ENCODE measurements at regions not wholly inside any gene's neighbourhood (a gene's known extent, or its start where the extent isn't known, plus 50 kb on each side); places are given as distances from the start of the nearest gene placed in this dataset.

GRCh38 chr20:4484379-4484997 is 201.8 kb upstream of the PRNP start:
- no peaks in the 10 kb centered on the region for H4K20me1 ChIP-seq (ENCODE audit: control insufficient read depth, insufficient read depth)
- no peak overlapping the region for H2AFZ ChIP-seq (ENCODE audit: control insufficient read depth, low read depth, low read length)
- FAIRE-seq (no peak), ATAC-seq (no peak), DNase-seq (ENCODE audit: low read depth, low spot score) (no peak)
- peaks cover 0 to 2% of the 10 kb centered on the region in 2 experiments; a peak in 1 of 4 replicates for H3K27me3 ChIP-seq (replicated peaks in 1 of 2; ENCODE audit: control insufficient read depth in 2 of 2, insufficient read depth in 2 of 2, low read length in 1 of 2)
- CTCF ChIA-PET: no interaction called here
- SMC1A ChIA-PET (ENCODE audit: uncharacterized antibody, unreplicated experiment): interaction anchor here (0.5 to 1.1 kb wide), 2 partner anchors 10 to 94 kb away, joined by 3 to 4 read pairs; no protein-coding TSS in a partner anchor
- no peaks in the 10 kb centered on the region for H3K79me2 ChIP-seq (ENCODE audit: control insufficient read depth, insufficient read depth, low read length)
- no peak overlapping the region for H3K27ac ChIP-seq (ENCODE audit: control insufficient read depth, insufficient read depth)
- H3K9me3 ChIP-seq (replicated peaks; ENCODE audit: control insufficient read depth, insufficient read depth, low read length): no peaks in the 10 kb centered on the region
- RAD21 ChIA-PET (ENCODE audit: unreplicated experiment): no interaction called here
- BruUV-seq (replicated peaks): no TSS peak
- H3K9ac ChIP-seq (ENCODE audit: control insufficient read depth, insufficient read depth, low read length): no peak overlapping the region
- 7% methylated on average over 5 of the region's 5 CpGs for WGBS (ENCODE audit: insufficient coverage, insufficient replicate concordance, low lambda C conversion rate, missing lambda C conversion rate)
- H3K4me2 ChIP-seq (ENCODE audit: control insufficient read depth, insufficient read depth): no peak overlapping the region
- H3K36me3 ChIP-seq (ENCODE audit: control insufficient read depth in 2 of 2, insufficient read depth in 2 of 2, low read length in 1 of 2): no peaks in the 10 kb centered on the region
- no peaks in the 10 kb centered on the region for H3K4me1 ChIP-seq (ENCODE audit: control insufficient read depth, insufficient read depth, low read length)
- intact Hi-C loops (cut with micrococcal nuclease; ENCODE audit: unreplicated experiment): no loop called here
- POLR2A ChIA-PET: no interaction called here
- in situ Hi-C loops (cut with MboI): no loop called here
- H3K4me3 ChIP-seq: no peak overlapping the region
- TF ChIP-seq DPF2 (IDR thresholded peaks at IDR 0.05) (no peak), ZZZ3 (IDR thresholded peaks at IDR 0.05; ENCODE audit: control insufficient read depth, insufficient read length, low read depth) (no peak), ZBTB40 (IDR thresholded peaks at IDR 0.05; ENCODE audit: borderline replicate concordance) (no peak), STAT1 (conservative IDR thresholded peaks at IDR 0.05) (no peak), E2F4 (IDR thresholded peaks at IDR 0.05; ENCODE audit: low read depth, low read length) (no peak), BCL11A (IDR thresholded peaks at IDR 0.05; ENCODE audit: low read depth, low read length) (no peak), SMC3 (IDR thresholded peaks at IDR 0.05; ENCODE audit: borderline replicate concordance, low read length) (no peak), PKNOX1 (IDR thresholded peaks at IDR 0.05) (no peak), TBL1XR1 (IDR thresholded peaks at IDR 0.05; ENCODE audit: low read depth, low read length) (no peak), HDGF (IDR thresholded peaks at IDR 0.05) (no peak), CHD1 (IDR thresholded peaks at IDR 0.05; ENCODE audit: low read depth, low read length) (no peak), CREB1 (IDR thresholded peaks at IDR 0.05; ENCODE audit: low read depth) (no peak), ZBTB33 (IDR thresholded peaks at IDR 0.05) (no peak), MAX (IDR thresholded peaks at IDR 0.05; ENCODE audit: low read depth, low read length) (no peak), POLR2AphosphoS2 (IDR thresholded peaks at IDR 0.05; ENCODE audit: low read depth, low read length) (no peak), NRF1 (conservative IDR thresholded peaks at IDR 0.05; ENCODE audit: low read depth, low read length) (no peak)

Data from GM12878 (cell line).